HG02884 (cell line): ENCODE measurements at regions not wholly inside any gene's neighbourhood (a gene's known extent, or its start where the extent isn't known, plus 50 kb on each side); places are given as distances from the start of the nearest gene placed in this dataset.
"Not testable (repeated sequence)": the region's sequence is repeated elsewhere in the genome, so short reads cannot be mapped to it uniquely, and the experiment has no call there.

Experiments used
- ATAC-seq: cut with Tn5 transposase; IDR thresholded peaks from one replicate; pipeline ENCODE4 v1.9.1; 2021; ENCODE audit warnings: mild to moderate bottlenecking, moderate library complexity; ENCODE audit not compliant: unreplicated experiment

- no peak for ATAC-seq
Observed at GRCh38 chr16:17031484-17032268, 439.1 kb downstream of the XYLT1 start.

DNA sequence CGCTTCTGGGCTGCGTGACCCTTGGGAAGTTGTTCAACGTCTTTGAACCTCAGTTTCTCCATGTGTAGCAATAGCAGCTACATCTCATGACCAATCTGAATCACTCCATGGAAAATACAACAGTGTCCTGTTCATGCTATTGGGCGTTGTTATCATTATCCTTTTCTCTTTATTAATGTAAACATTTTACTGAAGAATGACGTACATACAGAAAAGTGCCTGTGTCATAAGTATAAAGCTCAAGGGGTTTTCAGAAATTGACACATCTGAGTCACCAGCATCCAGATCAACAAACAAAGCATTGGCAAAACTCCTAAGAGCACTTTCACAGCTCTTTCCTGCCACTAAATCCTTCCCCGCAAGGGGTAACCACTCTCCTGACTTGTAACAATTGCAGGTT lies 438.4 kb downstream of the XYLT1 start:
- no peak for ATAC-seq

- no peak for ATAC-seq
Observed at GRCh38 chr16:17034477-17035252, 436.1 kb downstream of the XYLT1 start.

- no peak for ATAC-seq
Observed at GRCh38 chr16:17037499-17037898, 433.3 kb downstream of the XYLT1 start.

- no peak for ATAC-seq
Observed at GRCh38 chr16:17038415-17038814, 432.3 kb downstream of the XYLT1 start.

DNA sequence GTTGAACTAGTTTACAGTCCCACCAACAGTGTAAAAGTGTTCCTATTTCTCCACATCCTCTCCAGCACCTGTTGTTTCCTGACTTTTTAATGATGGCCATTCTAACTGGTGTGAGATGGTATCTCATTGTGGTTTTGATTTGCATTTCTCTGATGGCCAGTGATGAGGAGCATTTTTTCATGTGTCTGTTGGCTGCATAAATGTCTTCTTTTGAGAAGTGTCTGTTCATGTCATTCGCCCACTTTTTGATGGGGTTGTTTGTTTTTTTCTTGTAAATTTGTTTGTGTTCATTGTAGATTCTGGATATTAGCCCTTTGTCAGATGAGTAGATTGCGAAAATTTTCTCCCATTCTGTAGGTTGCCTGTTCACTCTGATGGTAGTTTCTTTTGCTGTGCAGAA lies 421.7 kb downstream of the XYLT1 start:
- not testable (repeated sequence) for ATAC-seq

DNA sequence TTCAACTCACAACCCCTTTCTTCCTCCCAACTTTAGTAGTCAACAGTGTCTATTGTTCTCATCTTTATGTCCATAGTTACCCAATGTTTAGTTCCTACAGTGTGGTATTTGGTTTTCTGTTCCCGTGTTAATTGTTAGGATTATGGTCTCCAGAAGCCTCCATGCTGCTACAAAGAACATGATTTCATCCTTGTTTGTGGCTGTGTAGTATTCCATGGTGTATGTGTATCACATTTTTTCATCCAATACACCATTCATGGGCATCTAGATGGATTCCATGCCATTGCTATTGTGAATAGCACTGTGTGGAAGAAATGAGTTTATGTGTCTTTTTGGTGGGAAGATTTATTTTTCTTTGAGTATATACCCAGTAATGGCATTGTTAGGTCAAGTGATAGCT lies 420.3 kb downstream of the XYLT1 start:
- no peak for ATAC-seq
